ENCODE measurements at regions not wholly inside any gene's neighbourhood (a gene's known extent, or its start where the extent isn't known, plus 50 kb on each side); places are given as distances from the start of the nearest gene placed in this dataset.

GRCh38 chr18:30044496-30044895, 998.0 kb downstream of the DSC3 start:
- DNase-seq = no peak

- no peak for DNase-seq
These were observed 1003.3 kb downstream of the DSC3 start for GRCh38 chr18:30039201-30039600.

- DNase-seq = no peak
These were observed 1007.7 kb downstream of the DSC3 start for GRCh38 chr18:30034818-30035217.

GRCh38 chr18:30016179-30016578, 1026.4 kb downstream of the DSC3 start:
- DNase-seq = no peak

- no peak for DNase-seq
These were observed 1037.6 kb downstream of the DSC3 start for GRCh38 chr18:30004965-30005364.

GRCh38 chr18:29982218-29982617, 1060.3 kb downstream of the DSC3 start:
- no peak for DNase-seq

GRCh38 chr18:29979881-29980280, 1062.7 kb downstream of the DSC3 start:
- no peak for DNase-seq

GRCh38 chr18:29969876-29970275, 1072.7 kb downstream of the DSC3 start:
- DNase-seq = no peak

- DNase-seq = no peak
These were observed 1080.0 kb downstream of the DSC3 start for GRCh38 chr18:29962579-29962978.

GRCh38 chr18:29960539-29960938, 1082.0 kb downstream of the DSC3 start:
- DNase-seq = no peak

- DNase-seq = no peak
These were observed 1112.3 kb downstream of the DSC3 start for GRCh38 chr18:29930231-29930630.

- no peak for DNase-seq
These were observed 1114.5 kb downstream of the DSC3 start for GRCh38 chr18:29928081-29928480.

GRCh38 chr18:29925566-29925965, 1117.0 kb downstream of the DSC3 start:
- DNase-seq = no peak

GRCh38 chr18:29912351-29912750, 1130.2 kb downstream of the DSC3 start:
- DNase-seq = no peak

- no peak for DNase-seq
These were observed 1149.5 kb downstream of the DSC3 start for GRCh38 chr18:29892960-29893558.

GRCh38 chr18:29883114-29883513, 1159.4 kb downstream of the DSC3 start:
- no peak for DNase-seq

GRCh38 chr18:29882620-29883019, 1159.9 kb downstream of the DSC3 start:
- DNase-seq = no peak

GRCh38 chr18:29879763-29880162, 1162.8 kb downstream of the DSC3 start:
- DNase-seq = no peak

GRCh38 chr18:29874519-29875098, 1167.9 kb downstream of the DSC3 start:
- no peak for DNase-seq

- no peak for DNase-seq
These were observed 1169.3 kb downstream of the DSC3 start for GRCh38 chr18:29873211-29873610.

- no peak for DNase-seq
These were observed 1171.3 kb downstream of the DSC3 start for GRCh38 chr18:29871246-29871645.

GRCh38 chr18:29862824-29863223, 1179.7 kb downstream of the DSC3 start:
- DNase-seq = no peak

GRCh38 chr18:29855637-29856036, 1186.9 kb downstream of the DSC3 start:
- DNase-seq = no peak

GRCh38 chr18:29853126-29853525, 1189.4 kb downstream of the DSC3 start:
- DNase-seq = no peak

GRCh38 chr18:29849144-29849543, 1193.4 kb downstream of the DSC3 start:
- no peak for DNase-seq

Data from occipital lobe (tissue), 1 donor.